OCI-LY3 (cell line): ENCODE measurements at regions not wholly inside any gene's neighbourhood (a gene's known extent, or its start where the extent isn't known, plus 50 kb on each side); places are given as distances from the start of the nearest gene placed in this dataset.

Experiments
- H2AFZ ChIP-seq: fragments of 200-600, 300-600 bp; shearing (Covaris generic); 2 replicates; pipeline ENCODE4 v1.6.0; 2014; ENCODE audit warnings: antibody characterized with exemption, low read depth, low read length
- H3K27ac ChIP-seq: fragments of 200-600, 300-600 bp; sonication (generic); 2 replicates; pipeline ENCODE4 v1.5.1; 2014; ENCODE audit warnings: mild to moderate bottlenecking, low read length, moderate library complexity, mixed read lengths
- H3K27me3 ChIP-seq: fragments of 200-600, 300-600 bp; sonication (generic); 2 replicates; pipeline ENCODE4 v1.6.1; 2014; ENCODE audit warnings: low read depth, low read length, mixed read lengths
- H3K36me3 ChIP-seq: fragments of 200-600, 300-600 bp; sonication (generic); replicated peaks from 2 replicates; pipeline ENCODE3; 2014; ENCODE audit warnings: low read depth, low read length, mixed read lengths
- H3K4me1 ChIP-seq: fragments of 300-600, 200-600 bp; sonication (generic); 2 replicates; pipeline ENCODE4 v1.6.1; 2014; ENCODE audit warnings: low read length, mixed read lengths
- H3K4me2 ChIP-seq: fragments of 200-600, 300-600 bp; sonication (generic); 2 replicates; pipeline ENCODE4 v1.6.1; 2014; ENCODE audit warnings: low read length, mixed read lengths
- H3K4me3 ChIP-seq: fragments of 300-600, 200-600 bp; sonication (generic); 2 replicates; pipeline ENCODE4 v1.5.1; 2014; ENCODE audit warnings: antibody characterized with exemption, mild to moderate bottlenecking, low read length, moderate library complexity
- H3K79me2 ChIP-seq: fragments of 300-600, 200-600 bp; shearing (Covaris generic); 2 replicates; pipeline ENCODE4 v1.6.1; 2014; ENCODE audit warnings: mild to moderate bottlenecking, low read length, mixed read lengths
- H3K9ac ChIP-seq: fragments of 300-600, 200-600 bp; shearing (Covaris generic); 2 replicates; pipeline ENCODE4 v1.6.0; 2014; ENCODE audit warnings: mild to moderate bottlenecking, low read length, moderate library complexity
- H3K9me3 ChIP-seq: fragments of 200-600, 300-600 bp; shearing (Covaris generic); 2 replicates; pipeline ENCODE4 v1.6.1; 2014; ENCODE audit warnings: low read length, mixed read lengths; ENCODE audit not compliant: insufficient read depth
- H4K20me1 ChIP-seq: fragments of 200-600, 300-600 bp; sonication (generic); 2 replicates; pipeline ENCODE4 v1.6.1; 2016; ENCODE audit warnings: low read length, mixed read lengths; ENCODE audit not compliant: insufficient read depth
- CTCF ChIP-seq: fragments of 200-600, 300-600 bp; sonication (generic); IDR thresholded peaks from 2 replicates; pipeline ENCODE4 v1.5.1; 2014; ENCODE audit warnings: antibody characterized with exemption, low read length, low read depth
- EZH2phosphoT487 ChIP-seq: fragments of 200-600 bp; shearing (Covaris generic); IDR thresholded peaks from 2 replicates; pipeline ENCODE4 v1.6.1; 2018; ENCODE audit warnings: antibody characterized with exemption, mixed run types, low read depth

GRCh38 chr16:62909597-62909996 lies 873.4 kb upstream of the CDH8 start:
- H3K9ac ChIP-seq: no peak overlapping the region
- H3K4me1 ChIP-seq: no peaks in the 10 kb centered on the region; the same call in 1 of the 2 replicates
- no peak for TF ChIP-seq EZH2phosphoT487
- no peak for TF ChIP-seq CTCF
- H3K4me2 ChIP-seq: no peak overlapping the region
- H3K27ac ChIP-seq: no peak overlapping the region
- H3K36me3 ChIP-seq: no peaks in the 10 kb centered on the region
- no peaks in the 10 kb centered on the region for H4K20me1 ChIP-seq
- no peak overlapping the region for H3K4me3 ChIP-seq
- no peaks in the 10 kb centered on the region for H3K9me3 ChIP-seq
- H3K27me3 ChIP-seq: no peaks in the 10 kb centered on the region
- H2AFZ ChIP-seq: no peak overlapping the region
- H3K79me2 ChIP-seq: no peaks in the 10 kb centered on the region

- Histone ChIP-seq H2AFZ (no peak overlapping the region), H4K20me1 (no peaks in the 10 kb centered on the region), H3K4me1 (no peaks in the 10 kb centered on the region), H3K4me2 (no peak overlapping the region), H3K9me3 (no peaks in the 10 kb centered on the region), H3K27ac (no peak overlapping the region), H3K36me3 (no peaks in the 10 kb centered on the region), H3K9ac (no peak overlapping the region), H3K79me2 (no peaks in the 10 kb centered on the region), H3K4me3 (no peak overlapping the region), H3K27me3 (no peaks in the 10 kb centered on the region)
- TF ChIP-seq CTCF (no peak), EZH2phosphoT487 (no peak)
Observed at GRCh38 chr16:62907562-62907961, 871.3 kb upstream of the CDH8 start.

- H4K20me1 ChIP-seq: no peaks in the 10 kb centered on the region
- H3K36me3 ChIP-seq: no peaks in the 10 kb centered on the region
- H2AFZ ChIP-seq: no peak overlapping the region
- no peaks in the 10 kb centered on the region for H3K27me3 ChIP-seq
- no peak overlapping the region for H3K27ac ChIP-seq
- H3K79me2 ChIP-seq: no peaks in the 10 kb centered on the region
- H3K9me3 ChIP-seq: no peaks in the 10 kb centered on the region
- H3K9ac ChIP-seq: no peak overlapping the region
- no peak overlapping the region for H3K4me3 ChIP-seq
- H3K4me1 ChIP-seq: no peaks in the 10 kb centered on the region
- H3K4me2 ChIP-seq: no peak overlapping the region
- TF ChIP-seq EZH2phosphoT487: no peak
- TF ChIP-seq CTCF: no peak
Observed at GRCh38 chr16:62903961-62904502, 867.8 kb upstream of the CDH8 start.

GRCh38 chr16:62899737-62900136 lies 863.5 kb upstream of the CDH8 start:
- H3K36me3 ChIP-seq: no peaks in the 10 kb centered on the region
- H2AFZ ChIP-seq: no peak overlapping the region
- H3K9me3 ChIP-seq: no peaks in the 10 kb centered on the region
- H3K4me1 ChIP-seq: no peaks in the 10 kb centered on the region
- H3K4me3 ChIP-seq: no peak overlapping the region
- no peak overlapping the region for H3K4me2 ChIP-seq
- no peaks in the 10 kb centered on the region for H3K27me3 ChIP-seq
- no peaks in the 10 kb centered on the region for H3K79me2 ChIP-seq
- TF ChIP-seq CTCF (no peak), EZH2phosphoT487 (no peak)
- no peaks in the 10 kb centered on the region for H4K20me1 ChIP-seq
- no peak overlapping the region for H3K9ac ChIP-seq
- H3K27ac ChIP-seq: no peak overlapping the region
